ENCODE measurements at regions not wholly inside any gene's neighbourhood (a gene's known extent, or its start where the extent isn't known, plus 50 kb on each side); places are given as distances from the start of the nearest gene placed in this dataset.

- Mint-ChIP-seq H3K27ac (no peak overlapping the region), H3K36me3 (ENCODE audit: insufficient read depth in 1 of 3, low read depth in 3 of 3) (peaks cover 0 to 11% (median 0%) of the 10 kb centered on the region in 3 experiments; a peak in 3 of 7 replicates), H3K4me1 (no peaks in the 10 kb centered on the region; a peak in 1 of 4 replicates), H3K27me3 (ENCODE audit: low read depth) (no peaks in the 10 kb centered on the region), H3K4me3 (no peak overlapping the region), H3K9me3 (peaks cover 5 to 8% of the 10 kb centered on the region in 2 experiments; a peak in 4 of 5 replicates)
- Histone ChIP-seq H3T11ph (ENCODE audit: low read length) (no peak overlapping the region), H4K8ac (replicated peaks; ENCODE audit: insufficient read length, low read depth, low read length) (no peak overlapping the region), H3K23me2 (ENCODE audit: insufficient read length, low read depth, low read length, poor library complexity, severe bottlenecking) (no peaks in the 10 kb centered on the region), H3K56ac (ENCODE audit: insufficient read length, low read depth, low read length) (no peak overlapping the region), H3K23ac (ENCODE audit: insufficient read length, low read depth, low read length) (no peak overlapping the region), H3K14ac (ENCODE audit: insufficient read depth, low read length) (no peak overlapping the region), H2BK20ac (ENCODE audit: low read depth, low read length, poor library complexity, severe bottlenecking) (no peak overlapping the region), H2BK5ac (ENCODE audit: insufficient read length, low read length) (no peak overlapping the region), H3K27me3 (ENCODE audit: insufficient read depth, low read length) (no peaks in the 10 kb centered on the region), H3K4ac (ENCODE audit: low read depth, low read length) (no peak overlapping the region), H3K4me2 (ENCODE audit: insufficient read depth, insufficient read length, low read length) (no peak overlapping the region), H3K9ac (ENCODE audit: extremely low read depth, insufficient read length, low read length) (no peak overlapping the region), H2BK12ac (ENCODE audit: insufficient read length, low read depth, low read length) (no peak overlapping the region), H3K18ac (ENCODE audit: insufficient read length, low read depth, low read length) (no peak overlapping the region), H2AFZ (ENCODE audit: low read length) (no peak overlapping the region), H4K91ac (ENCODE audit: insufficient read length, low read depth, low read length) (no peak overlapping the region), H3K9me3 (ENCODE audit: control insufficient read depth, low read depth, low read length) (no peaks in the 10 kb centered on the region), H3K27ac (ENCODE audit: insufficient read length, low read depth, low read length) (no peak overlapping the region), H2AK5ac (ENCODE audit: insufficient read length, low read length) (no peak overlapping the region), H3K4me1 (ENCODE audit: insufficient read depth, low read length) (no peaks in the 10 kb centered on the region), H2BK15ac (ENCODE audit: low read depth, low read length) (no peak overlapping the region), H3K79me1 (ENCODE audit: insufficient read depth, low read depth, low read length, poor library complexity, severe bottlenecking) (no peaks in the 10 kb centered on the region), H2BK120ac (ENCODE audit: low read depth, low read length, poor library complexity, severe bottlenecking) (no peak overlapping the region), H3K79me2 (ENCODE audit: insufficient read depth, low read length) (no peaks in the 10 kb centered on the region), H4K5ac (ENCODE audit: insufficient read length, low read depth, low read length) (no peak overlapping the region), H4K20me1 (ENCODE audit: control insufficient read depth, insufficient read depth, insufficient read length) (no peaks in the 10 kb centered on the region)
- TF ChIP-seq, protein P1, sequence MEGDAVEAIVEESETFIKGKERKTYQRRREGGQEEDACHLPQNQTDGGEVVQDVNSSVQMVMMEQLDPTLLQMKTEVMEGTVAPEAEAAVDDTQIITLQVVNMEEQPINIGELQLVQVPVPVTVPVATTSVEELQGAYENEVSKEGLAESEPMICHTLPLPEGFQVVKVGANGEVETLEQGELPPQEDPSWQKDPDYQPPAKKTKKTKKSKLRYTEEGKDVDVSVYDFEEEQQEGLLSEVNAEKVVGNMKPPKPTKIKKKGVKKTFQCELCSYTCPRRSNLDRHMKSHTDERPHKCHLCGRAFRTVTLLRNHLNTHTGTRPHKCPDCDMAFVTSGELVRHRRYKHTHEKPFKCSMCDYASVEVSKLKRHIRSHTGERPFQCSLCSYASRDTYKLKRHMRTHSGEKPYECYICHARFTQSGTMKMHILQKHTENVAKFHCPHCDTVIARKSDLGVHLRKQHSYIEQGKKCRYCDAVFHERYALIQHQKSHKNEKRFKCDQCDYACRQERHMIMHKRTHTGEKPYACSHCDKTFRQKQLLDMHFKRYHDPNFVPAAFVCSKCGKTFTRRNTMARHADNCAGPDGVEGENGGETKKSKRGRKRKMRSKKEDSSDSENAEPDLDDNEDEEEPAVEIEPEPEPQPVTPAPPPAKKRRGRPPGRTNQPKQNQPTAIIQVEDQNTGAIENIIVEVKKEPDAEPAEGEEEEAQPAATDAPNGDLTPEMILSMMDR (conservative IDR thresholded peaks at IDR 0.05), result no peak
- WGBS (ENCODE audit: extremely low coverage, insufficient read length, low lambda C conversion rate), result no CpG with 5 or more reads among the region's 1 CpG
- no peak for DNase-seq
Observed at GRCh38 chr4:153943738-153944415, 155.0 kb upstream of the SFRP2 start.

Measured in H9 (cell line).